Loucy (cell line): ENCODE measurements at regions not wholly inside any gene's neighbourhood (a gene's known extent, or its start where the extent isn't known, plus 50 kb on each side); places are given as distances from the start of the nearest gene placed in this dataset.

ENCODE experiments used
- EZH2phosphoT487 ChIP-seq: fragments of 200-600 bp; IDR thresholded peaks from 2 replicates; pipeline ENCODE4 v1.6.1; 2018; ENCODE audit warnings: antibody characterized with exemption, mild to moderate bottlenecking, moderate library complexity, borderline replicate concordance
- TF ChIP-seq, protein P1 (sequence below): fragments of 200-600 bp; sonication (generic); conservative IDR thresholded peaks from 2 replicates; pipeline ENCODE4 v1.5.1; 2014; ENCODE audit warnings: mild to moderate bottlenecking, antibody characterized with exemption, low read length

- TF ChIP-seq, protein P1, sequence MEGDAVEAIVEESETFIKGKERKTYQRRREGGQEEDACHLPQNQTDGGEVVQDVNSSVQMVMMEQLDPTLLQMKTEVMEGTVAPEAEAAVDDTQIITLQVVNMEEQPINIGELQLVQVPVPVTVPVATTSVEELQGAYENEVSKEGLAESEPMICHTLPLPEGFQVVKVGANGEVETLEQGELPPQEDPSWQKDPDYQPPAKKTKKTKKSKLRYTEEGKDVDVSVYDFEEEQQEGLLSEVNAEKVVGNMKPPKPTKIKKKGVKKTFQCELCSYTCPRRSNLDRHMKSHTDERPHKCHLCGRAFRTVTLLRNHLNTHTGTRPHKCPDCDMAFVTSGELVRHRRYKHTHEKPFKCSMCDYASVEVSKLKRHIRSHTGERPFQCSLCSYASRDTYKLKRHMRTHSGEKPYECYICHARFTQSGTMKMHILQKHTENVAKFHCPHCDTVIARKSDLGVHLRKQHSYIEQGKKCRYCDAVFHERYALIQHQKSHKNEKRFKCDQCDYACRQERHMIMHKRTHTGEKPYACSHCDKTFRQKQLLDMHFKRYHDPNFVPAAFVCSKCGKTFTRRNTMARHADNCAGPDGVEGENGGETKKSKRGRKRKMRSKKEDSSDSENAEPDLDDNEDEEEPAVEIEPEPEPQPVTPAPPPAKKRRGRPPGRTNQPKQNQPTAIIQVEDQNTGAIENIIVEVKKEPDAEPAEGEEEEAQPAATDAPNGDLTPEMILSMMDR, result no peak
- no peak for TF ChIP-seq EZH2phosphoT487
These were observed 131.3 kb upstream of the CPSF6 start for GRCh38 chr12:69108037-69108436.
